ENCODE measurements at regions not wholly inside any gene's neighbourhood (a gene's known extent, or its start where the extent isn't known, plus 50 kb on each side); places are given as distances from the start of the nearest gene placed in this dataset.
A peak's percentile ranks its signal among the peaks of the same experiment; 100 is the strongest.
"Not testable (repeated sequence)": the region's sequence is repeated elsewhere in the genome, so short reads cannot be mapped to it uniquely, and the experiment has no call there.

GRCh38 chr7:106713452-106713851, 52.5 kb upstream of the CCDC71L start:
- not testable (repeated sequence) for DNase-seq

DNA sequence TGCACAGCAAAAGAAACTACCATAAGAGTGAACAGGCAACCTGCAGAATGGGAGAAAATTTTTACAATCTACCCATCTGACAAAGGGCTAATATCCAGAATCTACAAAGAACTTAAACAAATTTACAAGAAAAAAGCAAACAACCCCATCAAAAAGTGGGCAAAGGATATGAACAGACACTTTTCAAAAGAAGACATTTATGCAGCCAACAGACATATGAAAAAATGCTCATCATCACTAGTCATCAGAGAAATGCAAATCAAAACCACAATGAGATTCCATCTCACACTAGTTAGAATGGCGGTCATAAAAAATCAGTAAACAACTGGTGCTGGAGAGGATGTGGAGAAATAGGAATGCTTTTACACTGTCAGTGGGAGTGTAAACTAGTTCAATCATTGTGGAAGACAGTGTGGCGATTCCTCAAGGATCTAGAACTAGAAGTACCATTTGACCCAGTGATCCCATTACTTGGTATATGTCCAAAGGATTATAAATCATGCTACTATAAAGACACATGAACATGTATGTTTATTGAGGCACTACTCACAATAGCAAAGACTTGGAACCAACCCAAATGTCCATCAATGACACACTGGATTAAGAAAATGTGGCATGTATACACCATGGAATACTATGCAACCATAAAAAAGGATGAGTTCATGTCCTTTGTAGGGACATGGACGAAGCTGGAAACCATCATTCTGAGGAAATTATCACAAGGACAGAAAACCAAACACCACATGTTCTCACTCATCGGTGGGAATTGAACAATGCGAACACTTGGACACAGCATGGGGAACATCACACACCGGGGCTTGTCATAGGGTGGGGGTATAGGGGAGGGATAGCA, 53.9 kb upstream of the CCDC71L start:
- DNase-seq, result peak; percentile 84

- DNase-seq, result no peak
Observed at GRCh38 chr7:106715730-106716129, 54.8 kb upstream of the CCDC71L start.

DNA sequence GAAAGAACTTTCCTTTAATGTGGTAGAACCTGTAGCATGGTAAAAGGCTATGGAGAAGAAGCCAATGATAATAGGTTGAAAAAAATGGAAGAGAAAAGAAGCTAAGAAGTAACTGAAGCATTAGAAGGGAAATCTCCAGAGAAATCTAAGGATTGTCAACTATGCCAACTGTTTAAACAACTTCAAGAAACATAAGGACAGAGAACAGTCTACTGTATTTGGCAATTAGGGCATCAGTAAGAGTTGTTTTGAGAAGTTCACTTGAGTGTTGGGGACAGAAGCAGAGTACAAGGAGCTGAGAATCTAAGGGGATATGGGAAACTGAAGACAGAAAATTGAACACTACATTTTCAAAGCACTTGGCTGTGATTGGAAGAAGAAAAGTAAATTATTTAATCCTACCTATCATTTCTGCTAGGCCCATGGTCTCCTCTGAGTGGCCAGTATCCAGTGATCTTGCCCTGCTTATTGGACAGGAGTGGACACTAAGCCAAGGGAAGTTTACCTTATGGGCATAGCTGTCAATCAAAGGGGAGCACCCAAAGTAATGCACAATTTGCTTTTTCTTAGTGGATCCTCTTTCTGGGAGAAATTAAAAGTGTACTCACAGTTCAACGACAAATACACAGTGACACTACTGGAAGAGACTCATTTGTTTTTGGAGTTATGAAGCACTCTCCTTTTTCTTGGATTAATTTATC, 56.4 kb upstream of the CCDC71L start:
- DNase-seq, result peak; percentile 33

- DNase-seq, result peak; percentile 100
Observed at GRCh38 chr7:106717955-106718871, 57.3 kb upstream of the CCDC71L start.

DNA sequence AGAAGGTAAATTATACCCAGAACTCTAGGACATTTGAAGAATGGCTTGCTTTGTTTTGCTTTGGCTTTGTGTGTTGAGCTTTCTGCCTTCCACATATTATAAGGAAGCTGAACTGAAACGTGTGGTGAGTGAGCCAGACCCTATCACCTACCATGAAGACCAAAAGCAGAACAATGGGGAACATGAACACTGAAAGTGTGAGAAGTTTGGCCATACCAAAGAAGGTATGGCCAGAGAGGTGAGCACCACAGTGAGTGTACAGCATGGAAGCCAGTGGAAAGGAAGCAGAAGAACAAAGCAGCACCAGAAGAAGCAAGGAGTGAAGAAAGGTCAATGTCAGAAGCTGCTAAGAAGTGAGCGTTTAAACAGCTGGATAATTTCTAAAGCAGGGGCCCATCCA, 59.7 kb upstream of the CCDC71L start:
- no peak for DNase-seq

DNA sequence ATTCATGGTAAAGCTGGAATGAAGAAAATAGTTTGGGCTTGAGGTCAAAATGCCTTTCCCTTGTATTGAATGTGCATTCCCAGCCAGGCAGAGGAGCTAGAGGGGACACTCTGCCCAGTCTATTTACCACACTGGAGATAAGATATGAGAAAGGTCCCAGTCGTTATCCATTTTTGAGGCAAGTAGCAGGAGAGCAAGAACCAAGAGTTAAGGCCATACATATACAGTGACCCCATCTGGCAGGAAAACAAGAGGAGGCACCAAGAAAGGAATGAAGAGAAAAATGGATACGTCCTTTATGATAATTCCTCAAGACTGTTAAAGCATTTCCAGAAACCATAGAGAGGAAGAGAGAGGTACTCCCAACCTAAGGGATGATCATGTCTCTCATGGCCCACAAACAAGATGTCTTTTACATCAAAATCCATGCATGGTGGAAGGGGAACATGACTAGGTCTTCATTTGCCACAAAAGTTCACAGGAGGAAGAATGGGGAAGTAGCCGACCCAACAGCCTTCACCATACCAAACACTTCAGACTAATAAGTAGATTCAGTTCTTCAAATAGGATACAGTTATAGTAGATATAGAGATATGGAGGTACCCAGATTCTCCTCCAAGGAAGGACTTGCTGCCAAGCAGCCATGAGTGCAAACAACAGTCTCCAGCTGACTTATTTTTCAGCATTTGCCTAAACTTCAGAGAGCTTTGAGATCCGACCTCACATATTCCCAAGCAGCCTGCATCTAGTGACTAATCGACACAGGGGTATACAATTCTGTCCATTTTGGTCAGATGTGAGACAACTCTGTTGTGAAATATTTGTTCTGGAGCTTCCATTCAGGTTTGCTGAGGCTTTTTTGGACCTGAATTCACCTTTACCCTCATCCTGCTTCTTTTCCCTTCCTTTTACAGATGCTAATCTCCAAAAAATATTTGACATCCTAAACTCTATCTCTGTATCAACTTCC, 61.1 kb upstream of the CCDC71L start:
- DNase-seq, result no peak

DNA sequence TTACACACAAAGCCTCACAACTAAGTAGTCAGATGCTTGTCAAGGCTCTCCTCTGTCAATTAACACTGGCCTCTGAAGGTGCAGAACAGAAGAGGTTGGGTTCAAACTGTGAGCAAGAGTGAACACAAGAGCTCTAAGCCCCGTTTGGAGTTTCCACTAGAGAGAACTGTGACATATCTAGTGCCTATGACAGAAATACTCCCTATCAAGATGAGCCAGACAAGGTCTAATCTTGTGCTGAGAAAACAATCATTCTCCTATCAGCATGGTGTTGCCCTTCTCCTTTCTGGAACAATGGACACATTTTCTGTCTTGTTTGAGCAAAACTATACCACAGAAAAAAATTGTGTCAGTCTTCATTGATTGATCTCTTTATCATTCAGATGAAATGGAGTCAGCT, 62.4 kb upstream of the CCDC71L start:
- no peak for DNase-seq

DNA sequence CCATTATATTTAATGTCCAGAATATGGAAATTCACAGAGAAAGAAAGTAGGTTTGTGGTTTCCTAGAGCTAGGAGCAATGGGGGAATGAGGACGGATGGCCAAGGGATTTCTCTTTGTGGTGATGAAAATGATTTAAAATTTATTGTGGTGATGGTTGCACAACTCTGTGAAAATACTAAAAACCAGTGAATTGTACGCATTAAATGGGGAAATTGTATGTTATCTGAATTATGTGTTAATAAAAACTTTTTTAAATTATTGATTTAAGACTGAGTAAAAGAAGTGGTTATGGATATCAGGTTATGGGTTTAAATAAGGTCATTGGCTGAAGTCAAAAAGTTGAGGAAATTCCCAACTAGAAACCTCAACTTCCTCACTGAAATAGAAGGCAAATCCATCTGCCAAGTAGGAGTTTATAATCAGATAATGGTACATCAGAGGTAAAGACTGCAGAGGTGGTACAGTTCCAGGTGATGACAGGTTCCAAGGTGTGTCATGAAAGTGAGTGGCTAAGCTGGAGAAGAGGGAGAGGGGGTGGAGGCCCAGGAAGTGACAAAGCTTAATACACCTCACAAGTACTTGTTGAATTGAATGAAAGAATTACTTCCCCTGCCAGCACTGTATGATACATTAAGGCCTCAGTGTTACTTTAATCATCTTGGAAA, 68.9 kb upstream of the CCDC71L start:
- DNase-seq, result peak; percentile 39

GRCh38 chr7:106731187-106731586, 70.2 kb upstream of the CCDC71L start:
- peak; percentile 11 for DNase-seq

GRCh38 chr7:106731646-106732444, 70.9 kb upstream of the CCDC71L start:
- DNase-seq, result peak; percentile 45

DNA sequence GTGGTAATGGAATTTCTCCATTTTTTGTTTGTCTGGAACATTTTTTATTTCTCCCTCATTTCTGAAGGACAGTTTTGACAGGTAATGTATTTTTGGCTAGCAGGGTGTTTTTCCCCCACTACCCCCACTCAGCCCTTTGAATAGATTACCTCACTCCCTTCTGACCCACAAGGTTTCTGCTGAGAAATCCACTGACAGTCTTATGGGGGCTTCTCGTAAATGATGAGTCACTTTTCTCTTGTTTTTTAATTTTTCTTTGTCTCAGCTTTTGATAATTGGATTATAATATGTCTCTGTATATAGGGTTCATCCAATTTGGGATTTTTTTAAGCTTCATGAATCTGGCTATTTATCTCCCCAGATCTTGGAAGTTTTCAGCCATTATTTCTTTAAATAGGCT, 74.7 kb upstream of the CCDC71L start:
- no peak for DNase-seq

GRCh38 chr7:106736123-106736507, 75.2 kb upstream of the CCDC71L start:
- no peak for DNase-seq

- peak; percentile 76 for DNase-seq
Observed at GRCh38 chr7:106736508-106737201, 75.7 kb upstream of the CCDC71L start.

- DNase-seq, result peak; percentile 62
Observed at GRCh38 chr7:106737202-106737562, 76.2 kb upstream of the CCDC71L start.

GRCh38 chr7:106740806-106741205, 79.8 kb upstream of the CCDC71L start:
- no peak for DNase-seq

DNA sequence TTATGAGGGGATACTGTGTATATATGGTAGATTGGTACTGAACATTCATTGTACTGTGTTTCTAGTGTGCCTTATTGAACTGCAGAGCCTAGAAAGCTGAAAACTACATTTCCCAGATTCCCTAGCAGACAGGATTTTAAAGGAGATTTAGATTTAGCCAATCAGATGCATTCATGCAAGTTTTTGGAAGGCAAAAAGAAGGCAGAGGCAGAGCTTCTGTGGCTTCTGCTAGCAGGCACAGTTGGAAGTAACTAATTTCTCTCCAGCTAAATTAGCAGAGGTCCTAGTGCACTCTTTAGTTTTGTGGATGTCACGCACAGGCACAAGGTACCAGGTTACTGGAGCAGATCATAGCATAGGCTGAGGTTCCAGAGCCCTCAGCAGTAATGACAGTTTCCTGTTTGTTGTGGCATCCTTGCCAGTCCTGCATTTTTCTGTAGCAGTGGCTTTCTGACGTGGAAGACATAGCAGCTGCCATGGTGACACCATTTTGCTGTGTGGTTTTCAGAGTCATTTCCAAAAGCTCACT, 83.7 kb upstream of the CCDC71L start:
- DNase-seq, result no peak

- DNase-seq, result not testable (repeated sequence)
Observed at GRCh38 chr7:106747301-106747700, 86.3 kb upstream of the CCDC71L start.

DNA sequence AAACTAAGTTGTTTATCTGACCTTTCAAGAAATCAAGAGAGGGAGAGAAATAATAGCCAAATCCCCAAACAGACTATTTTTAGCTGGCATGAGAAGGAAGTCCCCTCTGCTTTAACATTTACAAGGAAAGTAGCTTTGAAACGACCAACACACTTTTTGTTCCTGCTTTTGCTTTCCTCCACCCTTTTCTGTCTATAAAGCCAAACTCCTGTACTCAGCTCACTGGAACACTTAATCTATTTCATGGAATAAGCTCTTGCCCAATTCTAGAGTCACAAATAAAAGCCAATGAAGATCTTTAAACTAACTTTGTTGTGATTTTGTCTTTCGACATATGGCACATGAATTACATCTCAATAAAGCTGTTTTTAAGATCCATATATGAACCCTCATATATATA, 86.8 kb upstream of the CCDC71L start:
- no peak for DNase-seq

GRCh38 chr7:106749165-106749564, 88.2 kb upstream of the CCDC71L start:
- no peak for DNase-seq
